GM23248 (cell line): ENCODE measurements at regions not wholly inside any gene's neighbourhood (a gene's known extent, or its start where the extent isn't known, plus 50 kb on each side); places are given as distances from the start of the nearest gene placed in this dataset.

Source experiments
- DNase-seq: peaks from one replicate; pipeline ENCODE4 v3.0.0-alpha.2; 2015
- H2AFZ ChIP-seq: fragments of 200-600 bp; sonication (generic); 2 replicates; pipeline ENCODE4 v1.6.1; 2016; ENCODE audit warnings: antibody characterized with exemption
- H3F3A ChIP-seq: fragments of 200-600 bp; sonication (generic); 2 replicates; pipeline ENCODE4 v1.6.1; 2016; ENCODE audit warnings: mild to moderate bottlenecking, antibody characterized with exemption, mixed run types; ENCODE audit not compliant: insufficient read depth
- H3K27ac ChIP-seq: fragments of 200-600 bp; sonication (generic); 2 replicates; pipeline ENCODE4 v1.5.1; 2016; ENCODE audit warnings: mild to moderate bottlenecking
- H3K27me3 ChIP-seq: fragments of 200-600 bp; sonication (generic); replicated peaks from 2 replicates; pipeline ENCODE4 v1.6.1; 2016; ENCODE audit warnings: mild to moderate bottlenecking; ENCODE audit not compliant: insufficient read depth
- H3K36me3 ChIP-seq: fragments of 200-600 bp; sonication (generic); 2 replicates; pipeline ENCODE4 v1.6.1; 2016; ENCODE audit warnings: low read depth, mild to moderate bottlenecking
- H3K4me1 ChIP-seq: fragments of 200-600 bp; sonication (generic); 2 replicates; pipeline ENCODE4 v1.6.1; 2016; ENCODE audit warnings: mild to moderate bottlenecking; ENCODE audit not compliant: insufficient read depth
- H3K4me2 ChIP-seq: fragments of 200-600 bp; sonication (generic); one replicate; pipeline ENCODE4 v1.6.1; 2016; ENCODE audit warnings: mild to moderate bottlenecking; ENCODE audit not compliant: unreplicated experiment
- H3K4me3 ChIP-seq: fragments of 200-600 bp; sonication (generic); 2 replicates; pipeline ENCODE4 v1.5.1; 2016; ENCODE audit warnings: mild to moderate bottlenecking
- H3K79me2 ChIP-seq: fragments of 200-600 bp; sonication (generic); 2 replicates; pipeline ENCODE4 v1.6.1; 2016; ENCODE audit warnings: mild to moderate bottlenecking; ENCODE audit not compliant: insufficient read depth
- H3K9ac ChIP-seq: fragments of 200-600 bp; sonication (generic); 2 replicates; pipeline ENCODE4 v1.6.1; 2016; ENCODE audit warnings: mild to moderate bottlenecking
- H3K9me2 ChIP-seq: fragments of 200-600 bp; sonication (generic); 2 replicates; pipeline ENCODE4 v1.6.1; 2016; ENCODE audit warnings: mixed run types, mild to moderate bottlenecking, moderate library complexity; ENCODE audit not compliant: insufficient read depth
- H3K9me3 ChIP-seq: fragments of 200-600 bp; sonication (generic); one replicate; pipeline ENCODE4 v1.6.1; 2017; ENCODE audit warnings: low read depth
- H4K20me1 ChIP-seq: fragments of 200-600 bp; sonication (generic); 2 replicates; pipeline ENCODE4 v1.6.0; 2016; ENCODE audit not compliant: insufficient read depth
- EZH2 ChIP-seq: fragments of 200-600 bp; sonication (generic); IDR thresholded peaks from 2 replicates; pipeline ENCODE4 v1.6.1; 2018; ENCODE audit warnings: antibody characterized with exemption, mild to moderate bottlenecking; ENCODE audit not compliant: insufficient read depth, poor library complexity, severe bottlenecking
- EZH2phosphoT487 ChIP-seq: fragments of 200-600 bp; sonication (generic); IDR thresholded peaks from 2 replicates; pipeline ENCODE4 v1.6.1; 2018; ENCODE audit warnings: antibody characterized with exemption, moderate library complexity, mild to moderate bottlenecking, low read depth; ENCODE audit not compliant: insufficient read depth
- WGBS, 2 experiments: methylation state at CpG; one replicate each; pipeline ENCODE4 v1.1.6; 2015 to 2017; ENCODE audit warnings: low lambda C conversion rate in 2 of 2, low coverage in 1 of 2; ENCODE audit errors: missing lambda C conversion rate in 2 of 2; 5-methylcytosine and 5-hydroxymethylcytosine counted together
- in situ Hi-C: fragments of 300-500 bp; cut with MboI; formaldehyde crosslinking; loops from 2 replicates; pipeline ENCODE4 v1.15.0; 2020

DNA sequence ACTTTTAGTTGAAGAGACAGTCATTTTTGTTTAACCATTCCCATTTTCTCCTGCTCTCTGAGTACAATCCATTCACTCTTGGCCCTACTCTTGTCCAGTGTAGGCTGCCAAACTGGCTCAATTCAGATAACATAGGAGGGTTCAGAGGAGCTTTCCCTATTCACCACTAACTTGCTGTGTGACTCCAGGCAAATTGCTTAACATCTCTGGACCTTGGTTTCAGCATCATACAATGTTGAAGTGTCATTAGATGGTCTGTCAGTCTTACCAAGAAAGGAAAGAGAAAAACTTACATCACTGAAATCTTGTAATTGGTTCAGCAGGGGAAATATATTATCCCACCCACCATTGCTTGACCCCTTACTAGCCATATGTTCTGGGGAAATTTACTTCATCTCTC is 171.4 kb upstream of the MCHR2 start:
- Histone ChIP-seq H3K9me3 (no peaks in the 10 kb centered on the region), H3K27me3 (no peaks in the 10 kb centered on the region), H3K9me2 (no peaks in the 10 kb centered on the region), H2AFZ (no peak overlapping the region), H3K9ac (no peak overlapping the region), H3K27ac (no peak overlapping the region), H3K4me2 (no peak overlapping the region), H3K4me1 (peaks cover 8% of the 10 kb centered on the region), H3K36me3 (no peaks in the 10 kb centered on the region), H4K20me1 (no peaks in the 10 kb centered on the region), H3F3A (peaks cover 6% of the 10 kb centered on the region; the same call in 1 of the 2 replicates), H3K79me2 (no peaks in the 10 kb centered on the region), H3K4me3 (no peak overlapping the region)
- TF ChIP-seq EZH2, result no peak
- TF ChIP-seq EZH2phosphoT487, result no peak
- in situ Hi-C loops, result no loop called here
- no peak for DNase-seq

GRCh38 chr6:100163035-100163434 is 169.0 kb upstream of the MCHR2 start:
- H3K4me2 ChIP-seq, result no peak overlapping the region
- no peaks in the 10 kb centered on the region for H3K9me3 ChIP-seq
- H3K79me2 ChIP-seq, result no peaks in the 10 kb centered on the region
- no peak overlapping the region for H3K4me3 ChIP-seq
- peaks cover 6% of the 10 kb centered on the region; the same call in 1 of the 2 replicates for H3F3A ChIP-seq
- in situ Hi-C loops, result no loop called here
- no peaks in the 10 kb centered on the region for H3K36me3 ChIP-seq
- no peak for DNase-seq
- H2AFZ ChIP-seq, result no peak overlapping the region
- no peaks in the 10 kb centered on the region for H4K20me1 ChIP-seq
- H3K9me2 ChIP-seq, result no peaks in the 10 kb centered on the region
- peaks cover 8% of the 10 kb centered on the region for H3K4me1 ChIP-seq
- TF ChIP-seq EZH2 (no peak), EZH2phosphoT487 (no peak)
- no peak overlapping the region for H3K9ac ChIP-seq
- WGBS, 2 experiments, result 87 to 91% methylated on average over 5 of the region's 5 CpGs
- no peaks in the 10 kb centered on the region for H3K27me3 ChIP-seq
- no peak overlapping the region for H3K27ac ChIP-seq

DNA sequence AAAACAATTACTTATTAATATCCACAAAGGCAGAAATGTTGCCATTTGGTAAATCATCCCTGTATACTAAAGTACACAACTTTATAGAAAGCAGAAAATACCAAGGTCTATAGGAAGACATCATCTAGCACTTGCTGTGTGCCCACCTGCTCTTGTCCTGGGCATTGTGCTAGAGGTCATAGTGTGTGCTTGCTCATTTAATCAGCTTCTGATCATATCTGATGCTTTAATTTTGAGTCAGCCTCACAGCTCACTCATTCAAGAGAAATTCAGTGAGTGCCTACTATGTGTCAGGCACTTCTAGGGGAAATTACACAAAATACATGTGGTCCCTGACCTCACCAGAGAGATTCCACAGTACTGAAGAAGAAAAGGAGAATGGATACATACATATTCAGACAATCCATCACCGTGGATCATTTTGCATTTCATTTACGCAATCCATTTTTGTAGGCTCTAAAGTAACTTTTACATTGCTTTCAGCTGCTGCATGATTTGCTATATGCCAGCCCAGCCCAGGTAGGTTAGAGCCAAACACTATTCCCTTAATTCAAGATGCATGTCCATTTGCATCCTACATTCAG is 167.9 kb upstream of the MCHR2 start:
- no peak overlapping the region for H3K4me2 ChIP-seq
- H3K9ac ChIP-seq, result no peak overlapping the region
- no peak overlapping the region for H3K4me3 ChIP-seq
- H3K79me2 ChIP-seq, result no peaks in the 10 kb centered on the region
- H4K20me1 ChIP-seq, result no peaks in the 10 kb centered on the region
- 88 to 94% methylated on average over 2 of the region's 2 CpGs for WGBS, 2 experiments
- no peaks in the 10 kb centered on the region for H3K9me3 ChIP-seq
- in situ Hi-C loops, result no loop called here
- H3K9me2 ChIP-seq, result no peaks in the 10 kb centered on the region
- H3K27me3 ChIP-seq, result no peaks in the 10 kb centered on the region
- H3F3A ChIP-seq, result no peaks in the 10 kb centered on the region; the same call in 1 of the 2 replicates
- H3K4me1 ChIP-seq, result peaks cover 3% of the 10 kb centered on the region
- no peaks in the 10 kb centered on the region for H3K36me3 ChIP-seq
- TF ChIP-seq EZH2phosphoT487, result no peak
- no peak for TF ChIP-seq EZH2
- no peak overlapping the region for H2AFZ ChIP-seq
- no peak for DNase-seq
- no peak overlapping the region for H3K27ac ChIP-seq

- DNase-seq, result no peak
- no peak overlapping the region for H3K4me3 ChIP-seq
- H3K36me3 ChIP-seq, result no peaks in the 10 kb centered on the region
- H3K79me2 ChIP-seq, result no peaks in the 10 kb centered on the region
- H3K9ac ChIP-seq, result no peak overlapping the region
- H3K27ac ChIP-seq, result no peak overlapping the region
- H3K9me2 ChIP-seq, result no peaks in the 10 kb centered on the region
- no peaks in the 10 kb centered on the region for H3K4me1 ChIP-seq
- in situ Hi-C loops, result no loop called here
- no peaks in the 10 kb centered on the region for H3K9me3 ChIP-seq
- 76 to 91% methylated on average over 3 of the region's 3 CpGs for WGBS, 2 experiments
- no peaks in the 10 kb centered on the region for H3F3A ChIP-seq
- no peaks in the 10 kb centered on the region for H3K27me3 ChIP-seq
- TF ChIP-seq EZH2, result no peak
- TF ChIP-seq EZH2phosphoT487, result no peak
- H2AFZ ChIP-seq, result no peak overlapping the region
- no peak overlapping the region for H3K4me2 ChIP-seq
- H4K20me1 ChIP-seq, result no peaks in the 10 kb centered on the region
Measured at GRCh38 chr6:100160930-100161329, 166.9 kb upstream of the MCHR2 start.

DNA sequence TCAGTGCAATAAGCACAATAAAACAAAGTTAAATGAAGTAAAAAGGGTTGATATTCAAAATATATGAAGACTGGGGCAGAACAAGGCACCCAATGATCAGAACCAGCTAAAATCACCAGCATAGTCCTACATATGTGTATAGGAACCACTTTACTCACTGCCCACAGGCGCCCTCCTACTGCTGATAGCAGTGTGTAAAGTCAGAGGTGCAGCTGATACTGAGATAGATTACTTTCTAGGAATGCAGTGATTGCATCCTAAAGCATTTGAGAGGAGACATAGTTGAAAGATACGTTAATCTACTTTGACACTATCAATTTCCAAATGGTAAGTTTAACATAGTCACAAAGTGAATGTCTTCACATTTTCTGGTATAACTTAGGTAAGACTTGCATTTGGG is 161.1 kb upstream of the MCHR2 start:
- no peaks in the 10 kb centered on the region for H3F3A ChIP-seq
- no peak overlapping the region for H3K4me2 ChIP-seq
- DNase-seq, result no peak
- in situ Hi-C loops, result no loop called here
- no peaks in the 10 kb centered on the region for H3K27me3 ChIP-seq
- H4K20me1 ChIP-seq, result no peaks in the 10 kb centered on the region
- H3K79me2 ChIP-seq, result no peaks in the 10 kb centered on the region
- no peak overlapping the region for H2AFZ ChIP-seq
- no peaks in the 10 kb centered on the region for H3K36me3 ChIP-seq
- 84 to 90% methylated on average over 2 of the region's 2 CpGs for WGBS, 2 experiments
- no peaks in the 10 kb centered on the region for H3K9me2 ChIP-seq
- H3K27ac ChIP-seq, result no peak overlapping the region
- H3K4me3 ChIP-seq, result no peak overlapping the region
- no peak overlapping the region for H3K9ac ChIP-seq
- no peaks in the 10 kb centered on the region for H3K9me3 ChIP-seq
- no peak for TF ChIP-seq EZH2phosphoT487
- TF ChIP-seq EZH2, result no peak
- no peaks in the 10 kb centered on the region for H3K4me1 ChIP-seq
